IMR-90 (cell line): ENCODE measurements at regions not wholly inside any gene's neighbourhood (a gene's known extent, or its start where the extent isn't known, plus 50 kb on each side); places are given as distances from the start of the nearest gene placed in this dataset.

Source experiments
- BHLHE40 ChIP-seq: fragments of 150-350 bp; IDR thresholded peaks from 2 replicates; pipeline ENCODE4 v1.6.1; 2016; ENCODE audit warnings: mild to moderate bottlenecking, low read depth, low read length
- CEBPB ChIP-seq: IDR thresholded peaks from 2 replicates; pipeline ENCODE4 v1.6.1; 2012; ENCODE audit warnings: low read depth, low read length, improper control_type of control experiment
- CHD1 ChIP-seq: IDR thresholded peaks from 2 replicates; pipeline ENCODE4 v1.6.1; 2012; ENCODE audit warnings: low read depth, low read length, improper control_type of control experiment
- CTCF ChIP-seq: conservative IDR thresholded peaks from 2 replicates; pipeline ENCODE4 v1.5.1; 2012; ENCODE audit warnings: mild to moderate bottlenecking, low read depth, low read length, improper control_type of control experiment
- MAFK ChIP-seq: IDR thresholded peaks from 2 replicates; pipeline ENCODE4 v1.6.1; 2012; ENCODE audit warnings: low read depth, low read length, improper control_type of control experiment
- MXI1 ChIP-seq: IDR thresholded peaks from 2 replicates; pipeline ENCODE4 v1.6.1; 2012; ENCODE audit warnings: low read depth, mild to moderate bottlenecking, low read length, moderate library complexity, borderline replicate concordance
- POLR2A ChIP-seq: IDR thresholded peaks from 2 replicates; pipeline ENCODE4 v1.6.1; 2012; ENCODE audit warnings: mild to moderate bottlenecking, low read depth, low read length
- RAD21 ChIP-seq: IDR thresholded peaks from 2 replicates; pipeline ENCODE4 v1.6.1; 2012; ENCODE audit warnings: low read length, improper control_type of control experiment
- SMC3 ChIP-seq: fragments of 150-350 bp; IDR thresholded peaks from 2 replicates; pipeline ENCODE4 v1.6.1; 2016; ENCODE audit warnings: low read depth, mild to moderate bottlenecking, antibody characterized with exemption, low read length, moderate library complexity
- USF2 ChIP-seq: fragments of 150-350 bp; IDR thresholded peaks from 2 replicates; pipeline ENCODE4 v1.6.1; 2017; ENCODE audit warnings: mild to moderate bottlenecking, antibody characterized with exemption, low read length, low read depth

- TF ChIP-seq CTCF = no peak
- TF ChIP-seq POLR2A = no peak
- TF ChIP-seq CHD1 = no peak
- TF ChIP-seq MXI1 = no peak
- no peak for TF ChIP-seq USF2
- TF ChIP-seq RAD21 = no peak
- no peak for TF ChIP-seq SMC3
- no peak for TF ChIP-seq BHLHE40
- no peak for TF ChIP-seq MAFK
- TF ChIP-seq CEBPB = no peak
Observed at GRCh38 chr11:13899603-13900002, 62.9 kb upstream of the SPON1 start.
